Testis (tissue), 2 donors: ENCODE measurements at regions not wholly inside any gene's neighbourhood (a gene's known extent, or its start where the extent isn't known, plus 50 kb on each side); places are given as distances from the start of the nearest gene placed in this dataset.

Experiments used
- DNase-seq: peaks from one replicate; pipeline ENCODE4 v3.0.0-alpha.2; 2019
- H3K27ac ChIP-seq, 2 donors: fragments of 200-600 bp; sonication (generic); one replicate each; pipeline ENCODE4 v1.5.1; 2019
- H3K27me3 ChIP-seq: fragments of 200-600 bp; sonication (generic); one replicate; pipeline ENCODE4 v1.5.1; 2019
- H3K36me3 ChIP-seq: fragments of 200-600 bp; sonication (generic); one replicate; pipeline ENCODE4 v1.5.1; 2017; ENCODE audit warnings: low read depth; ENCODE audit errors: missing control alignments
- H3K4me1 ChIP-seq: fragments of 200-600 bp; sonication (generic); one replicate; pipeline ENCODE4 v1.5.1; 2019
- H3K4me3 ChIP-seq, 2 donors: fragments of 200-600 bp; sonication (generic); one replicate each; pipeline ENCODE4 v1.5.1; 2017 to 2019
- H3K9me3 ChIP-seq: fragments of 200-600 bp; sonication (generic); one replicate; pipeline ENCODE4 v1.5.1; 2017
- POLR2A ChIP-seq: fragments of 450-650 bp; IDR thresholded peaks from one replicate; pipeline ENCODE4 v1.6.1; 2017; ENCODE audit warnings: antibody characterized with exemption, mild to moderate bottlenecking, moderate library complexity
- WGBS, 2 donors: methylation state at CpG; one replicate each; pipeline ENCODE4 v1.1.5; 2018; 5-methylcytosine and 5-hydroxymethylcytosine counted together
- intact Hi-C: fragments of 100-400 bp; cut with DNase I; formaldehyde crosslinking; loops from one replicate; pipeline ENCODE4 v1.15.1; 2023; ENCODE audit warnings: low total_unique reads
- TF ChIP-seq, protein P1 (sequence below), 3 experiments: fragments of 450-650 bp in 2 of 3; fragments of 200-600 bp in 1 of 3; sonication (generic) in 1 of 3; IDR thresholded peaks; one replicate each; pipeline ENCODE4 v1.5.1; 2016 to 2019; ENCODE audit warnings: antibody characterized with exemption in 3 of 3, mild to moderate bottlenecking in 2 of 3, moderate library complexity in 1 of 3

- no peak for TF ChIP-seq POLR2A
- TF ChIP-seq, protein P1, sequence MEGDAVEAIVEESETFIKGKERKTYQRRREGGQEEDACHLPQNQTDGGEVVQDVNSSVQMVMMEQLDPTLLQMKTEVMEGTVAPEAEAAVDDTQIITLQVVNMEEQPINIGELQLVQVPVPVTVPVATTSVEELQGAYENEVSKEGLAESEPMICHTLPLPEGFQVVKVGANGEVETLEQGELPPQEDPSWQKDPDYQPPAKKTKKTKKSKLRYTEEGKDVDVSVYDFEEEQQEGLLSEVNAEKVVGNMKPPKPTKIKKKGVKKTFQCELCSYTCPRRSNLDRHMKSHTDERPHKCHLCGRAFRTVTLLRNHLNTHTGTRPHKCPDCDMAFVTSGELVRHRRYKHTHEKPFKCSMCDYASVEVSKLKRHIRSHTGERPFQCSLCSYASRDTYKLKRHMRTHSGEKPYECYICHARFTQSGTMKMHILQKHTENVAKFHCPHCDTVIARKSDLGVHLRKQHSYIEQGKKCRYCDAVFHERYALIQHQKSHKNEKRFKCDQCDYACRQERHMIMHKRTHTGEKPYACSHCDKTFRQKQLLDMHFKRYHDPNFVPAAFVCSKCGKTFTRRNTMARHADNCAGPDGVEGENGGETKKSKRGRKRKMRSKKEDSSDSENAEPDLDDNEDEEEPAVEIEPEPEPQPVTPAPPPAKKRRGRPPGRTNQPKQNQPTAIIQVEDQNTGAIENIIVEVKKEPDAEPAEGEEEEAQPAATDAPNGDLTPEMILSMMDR (IDR thresholded peaks at IDR 0.05): no peak
- no peaks in the 10 kb centered on the region for H3K4me1 ChIP-seq
- no peaks in the 10 kb centered on the region for H3K36me3 ChIP-seq
- WGBS, 2 donors: 45 to 52% methylated on average over 6 of the region's 6 CpGs
- no peak overlapping the region for H3K27ac ChIP-seq
- intact Hi-C loops: no loop called here
- H3K9me3 ChIP-seq: no peaks in the 10 kb centered on the region
- DNase-seq: no peak
- H3K4me3 ChIP-seq: no peak overlapping the region
- H3K27me3 ChIP-seq: no peaks in the 10 kb centered on the region
Observed at GRCh38 chr16:66036793-66037715, 329.4 kb upstream of the CDH5 start.

- no peak for DNase-seq
- WGBS, 2 donors: 61 to 66% methylated on average over 7 of the region's 7 CpGs
- Histone ChIP-seq H3K36me3 (no peaks in the 10 kb centered on the region), H3K4me3 (no peak overlapping the region), H3K27me3 (no peaks in the 10 kb centered on the region), H3K9me3 (no peaks in the 10 kb centered on the region), H3K27ac (no peak overlapping the region), H3K4me1 (no peaks in the 10 kb centered on the region)
- no peak for TF ChIP-seq POLR2A
- TF ChIP-seq, protein P1 (IDR thresholded peaks at IDR 0.05): no peak
- intact Hi-C loops: no loop called here
Observed at GRCh38 chr16:66036184-66036583, 330.3 kb upstream of the CDH5 start.

GRCh38 chr16:66035096-66035495 is 331.4 kb upstream of the CDH5 start:
- Histone ChIP-seq H3K9me3 (no peaks in the 10 kb centered on the region), H3K36me3 (no peaks in the 10 kb centered on the region), H3K4me3 (no peak overlapping the region), H3K27ac (no peak overlapping the region), H3K4me1 (no peaks in the 10 kb centered on the region), H3K27me3 (no peaks in the 10 kb centered on the region)
- DNase-seq: no peak
- intact Hi-C loops: no loop called here
- WGBS, 2 donors: 85 to 100% methylated on average over 3 of the region's 3 CpGs
- no peak for TF ChIP-seq POLR2A
- TF ChIP-seq, protein P1 (IDR thresholded peaks at IDR 0.05): no peak

DNA sequence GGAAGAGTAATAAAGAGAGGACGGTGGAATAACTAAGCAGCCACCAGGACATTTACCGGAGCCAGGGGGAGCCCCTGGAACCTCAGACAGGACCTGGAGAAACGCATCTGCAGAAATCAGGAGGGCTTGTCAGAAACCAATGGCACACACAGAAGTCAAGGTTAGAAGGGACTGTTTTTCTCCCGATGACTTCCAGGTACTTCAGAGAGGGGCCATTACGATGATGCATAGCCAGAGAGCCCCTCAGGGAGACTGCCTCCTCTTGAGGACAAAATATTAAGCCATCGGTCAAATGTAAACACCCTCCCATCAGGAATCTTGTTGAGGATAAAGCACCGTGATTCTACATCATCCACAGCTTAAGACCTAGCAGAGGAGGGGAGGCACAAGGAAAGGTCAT is 333.6 kb upstream of the CDH5 start:
- H3K9me3 ChIP-seq: no peaks in the 10 kb centered on the region
- no peaks in the 10 kb centered on the region for H3K4me1 ChIP-seq
- 80 to 93% methylated on average over 7 of the region's 7 CpGs for WGBS, 2 donors
- no peak overlapping the region for H3K27ac ChIP-seq
- no peak for DNase-seq
- H3K4me3 ChIP-seq: no peak overlapping the region
- intact Hi-C loops: no loop called here
- no peaks in the 10 kb centered on the region for H3K36me3 ChIP-seq
- H3K27me3 ChIP-seq: no peaks in the 10 kb centered on the region
- TF ChIP-seq, protein P1 (IDR thresholded peaks at IDR 0.05): no peak
- no peak for TF ChIP-seq POLR2A

DNA sequence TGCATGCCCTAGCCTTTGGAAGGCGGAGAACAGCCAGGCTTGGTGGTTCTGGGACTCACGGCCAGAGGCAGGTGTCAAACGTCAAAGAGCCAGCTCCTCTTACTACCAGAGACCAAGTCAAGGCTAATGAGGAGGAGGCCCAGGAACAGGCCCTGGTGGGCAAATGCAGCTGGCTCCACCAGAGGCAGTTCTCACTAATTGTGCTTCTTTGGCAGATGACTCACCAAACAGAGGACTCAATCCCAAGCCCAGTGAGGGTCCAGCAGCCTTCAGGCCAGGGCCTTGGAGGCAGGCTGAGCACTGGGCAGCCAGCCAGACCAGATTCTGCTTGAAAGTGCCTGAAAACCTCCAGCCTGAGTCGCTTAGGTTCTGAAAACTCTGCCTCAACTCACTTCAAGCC is 336.5 kb upstream of the CDH5 start:
- TF ChIP-seq POLR2A: no peak
- TF ChIP-seq, protein P1 (IDR thresholded peaks at IDR 0.05): no peak
- Histone ChIP-seq H3K36me3 (no peaks in the 10 kb centered on the region), H3K27me3 (no peaks in the 10 kb centered on the region), H3K4me3 (no peak overlapping the region), H3K9me3 (no peaks in the 10 kb centered on the region), H3K4me1 (no peaks in the 10 kb centered on the region), H3K27ac (no peak overlapping the region)
- WGBS, 2 donors: 80 to 82% methylated on average over 4 of the region's 4 CpGs
- no peak for DNase-seq
- intact Hi-C loops: no loop called here
